GM12878 (cell line): ENCODE measurements at regions not wholly inside any gene's neighbourhood (a gene's known extent, or its start where the extent isn't known, plus 50 kb on each side); places are given as distances from the start of the nearest gene placed in this dataset.

Source experiments
- ATAC-seq: fragments of 200-7000 bp; cut with Tn5 transposase; 3 replicates; pipeline ENCODE4 v1.9.1; 2020; ENCODE audit warnings: mild to moderate bottlenecking, moderate library complexity
- BruUV-seq: library from RNA; stranded (reverse); fragments of 400-500 nt; replicated peaks from 2 replicates; lab custom pipeline; 2021; lab: Mats Ljungman, UMichigan
- CTCF ChIA-PET: fragments of 300-600 bp; sonication (Branson Sonifier 250); formaldehyde crosslinking; extraction: SDS; loops from one replicate; lab custom pipeline; 2021; ENCODE audit warnings: inconsistent platforms; lab: Yijun Ruan, JAX
- POLR2A ChIA-PET: fragments of 350-600 bp; formaldehyde crosslinking; extraction: SDS; loops from one replicate; lab custom pipeline; 2021; ENCODE audit warnings: inconsistent platforms; lab: Charles Lee
- RAD21 ChIA-PET: fragments of 300-600 bp; sonication (Branson Sonifier 250); formaldehyde crosslinking; loops from one replicate; lab custom pipeline; 2023; ENCODE audit warnings: antibody characterized with exemption; ENCODE audit not compliant: unreplicated experiment; lab: Charles Lee
- SMC1A ChIA-PET: fragments of 300-600 bp; sonication (Branson Sonifier 250); formaldehyde crosslinking; loops from one replicate; lab custom pipeline; 2023; ENCODE audit not compliant: unreplicated experiment, uncharacterized antibody; lab: Charles Lee
- DNase-seq: peaks from one replicate; pipeline ENCODE4 v3.0.0-alpha.2; 2011; ENCODE audit warnings: low read depth, low spot score
- FAIRE-seq: peaks from 3 replicates; lab custom pipeline; 2011; peaks lifted over from hg19 to GRCh38; lab: Jason Lieb, UNC
- H2AFZ ChIP-seq: 2 replicates; pipeline ENCODE4 v1.6.0; 2011; ENCODE audit warnings: low read depth, low read length, control low read depth; ENCODE audit not compliant: control insufficient read depth
- H3K27ac ChIP-seq: 2 replicates; pipeline ENCODE4 v1.5.1; 2011; ENCODE audit warnings: control low read depth; ENCODE audit not compliant: control insufficient read depth, insufficient read depth
- H3K27me3 ChIP-seq, 2 experiments: replicated peaks in 1 of 2; 2 replicates each; pipeline versions ENCODE4 v1.6.0 to v1.6.1; 2011; ENCODE audit warnings: low read length in 1 of 2; ENCODE audit not compliant: control insufficient read depth in 2 of 2, insufficient read depth in 2 of 2
- H3K36me3 ChIP-seq, 2 experiments: 2 replicates each; pipeline ENCODE4 v1.5.1; 2011; ENCODE audit warnings: low read length in 1 of 2; ENCODE audit not compliant: control insufficient read depth in 2 of 2, insufficient read depth in 2 of 2
- H3K4me1 ChIP-seq: 2 replicates; pipeline ENCODE4 v1.6.1; 2011; ENCODE audit warnings: mild to moderate bottlenecking, low read length, moderate library complexity, mixed read lengths; ENCODE audit not compliant: control insufficient read depth, insufficient read depth
- H3K4me2 ChIP-seq: 2 replicates; pipeline ENCODE4 v1.6.0; 2011; ENCODE audit warnings: control low read depth; ENCODE audit not compliant: control insufficient read depth, insufficient read depth
- H3K4me3 ChIP-seq: fragments of 200-600 bp; sonication (generic); 2 replicates; pipeline ENCODE4 v1.5.1; 2016
- H3K79me2 ChIP-seq: 2 replicates; pipeline ENCODE4 v1.6.0; 2011; ENCODE audit warnings: low read length; ENCODE audit not compliant: control insufficient read depth, insufficient read depth
- H3K9ac ChIP-seq: 2 replicates; pipeline ENCODE4 v1.8.0; 2011; ENCODE audit warnings: low read length, control low read depth, mixed read lengths; ENCODE audit not compliant: control insufficient read depth, insufficient read depth
- H3K9me3 ChIP-seq: replicated peaks from 3 replicates; pipeline ENCODE4 v1.5.1; 2011; ENCODE audit warnings: mild to moderate bottlenecking, low read length; ENCODE audit not compliant: control insufficient read depth, insufficient read depth
- H4K20me1 ChIP-seq: 2 replicates; pipeline ENCODE4 v1.6.0; 2011; ENCODE audit not compliant: control insufficient read depth, insufficient read depth
- BCL11A ChIP-seq: IDR thresholded peaks from 2 replicates; pipeline ENCODE4 v1.6.1; 2011; ENCODE audit warnings: low read depth, low read length
- CBFB ChIP-seq: IDR thresholded peaks from 2 replicates; pipeline ENCODE4 v1.6.1; 2016; ENCODE audit warnings: antibody characterized with exemption, low read depth
- HDGF ChIP-seq: fragments of 450-650 bp; IDR thresholded peaks from 2 replicates; pipeline ENCODE4 v1.6.1; 2016; ENCODE audit warnings: antibody characterized with exemption
- LARP7 ChIP-seq: fragments of 450-650 bp; IDR thresholded peaks from 2 replicates; pipeline ENCODE4 v1.6.1; 2017; ENCODE audit warnings: mild to moderate bottlenecking
- MYB ChIP-seq: fragments of 150-350 bp; IDR thresholded peaks from 2 replicates; pipeline ENCODE4 v1.6.1; 2014; ENCODE audit warnings: mild to moderate bottlenecking, low read depth, low read length, borderline replicate concordance
- PRDM15 ChIP-seq: fragments of 450-650 bp; formaldehyde crosslinking; IDR thresholded peaks from 2 replicates; pipeline ENCODE4 v1.4.0; 2020; ENCODE audit warnings: mild to moderate bottlenecking, moderate library complexity
- RFX5 ChIP-seq: IDR thresholded peaks from 2 replicates; pipeline ENCODE4 v1.6.1; 2011; ENCODE audit warnings: low read depth, low read length, improper control_type of control experiment
- RUNX3 ChIP-seq: IDR thresholded peaks from 2 replicates; pipeline ENCODE4 v1.6.1; 2012; ENCODE audit warnings: low read length, inconsistent platforms
- SKIL ChIP-seq: fragments of 450-650 bp; IDR thresholded peaks from 2 replicates; pipeline ENCODE4 v1.6.1; 2017; ENCODE audit warnings: mild to moderate bottlenecking, low read depth, inconsistent platforms; ENCODE audit not compliant: poor library complexity, severe bottlenecking
- SREBF1 ChIP-seq: IDR thresholded peaks from 2 replicates; pipeline ENCODE4 v1.6.1; 2012; ENCODE audit warnings: mild to moderate bottlenecking, low read length
- ZNF24 ChIP-seq: fragments of 450-650 bp; IDR thresholded peaks from 2 replicates; pipeline ENCODE4 v1.6.1; 2017; ENCODE audit warnings: antibody characterized with exemption, mild to moderate bottlenecking
- WGBS: methylation state at CpG from one replicate; pipeline ENCODE4 v1.1.6; 2016; ENCODE audit warnings: low lambda C conversion rate; ENCODE audit not compliant: insufficient replicate concordance, insufficient coverage; ENCODE audit errors: missing lambda C conversion rate; 5-methylcytosine and 5-hydroxymethylcytosine counted together
- in situ Hi-C: fragments of 300-500 bp; cut with MboI; formaldehyde crosslinking; loops from 9 replicates; pipeline ENCODE4 v1.14.3; 2018; ENCODE audit warnings: mixed read lengths
- intact Hi-C: fragments of 100-400 bp; cut with micrococcal nuclease; formaldehyde crosslinking; loops from one replicate; pipeline ENCODE4 v1.14.2; 2022; ENCODE audit not compliant: unreplicated experiment
- TF ChIP-seq, protein P1 (sequence below): fragments of 450-650 bp; IDR thresholded peaks from 2 replicates; pipeline ENCODE4 v1.6.1; 2017; ENCODE audit warnings: mild to moderate bottlenecking, moderate library complexity
- TF ChIP-seq, protein P2 (sequence below): fragments of 450-650 bp; conservative IDR thresholded peaks from 2 replicates; pipeline ENCODE4 v1.6.1; 2017; ENCODE audit warnings: mild to moderate bottlenecking, moderate library complexity

DNA sequence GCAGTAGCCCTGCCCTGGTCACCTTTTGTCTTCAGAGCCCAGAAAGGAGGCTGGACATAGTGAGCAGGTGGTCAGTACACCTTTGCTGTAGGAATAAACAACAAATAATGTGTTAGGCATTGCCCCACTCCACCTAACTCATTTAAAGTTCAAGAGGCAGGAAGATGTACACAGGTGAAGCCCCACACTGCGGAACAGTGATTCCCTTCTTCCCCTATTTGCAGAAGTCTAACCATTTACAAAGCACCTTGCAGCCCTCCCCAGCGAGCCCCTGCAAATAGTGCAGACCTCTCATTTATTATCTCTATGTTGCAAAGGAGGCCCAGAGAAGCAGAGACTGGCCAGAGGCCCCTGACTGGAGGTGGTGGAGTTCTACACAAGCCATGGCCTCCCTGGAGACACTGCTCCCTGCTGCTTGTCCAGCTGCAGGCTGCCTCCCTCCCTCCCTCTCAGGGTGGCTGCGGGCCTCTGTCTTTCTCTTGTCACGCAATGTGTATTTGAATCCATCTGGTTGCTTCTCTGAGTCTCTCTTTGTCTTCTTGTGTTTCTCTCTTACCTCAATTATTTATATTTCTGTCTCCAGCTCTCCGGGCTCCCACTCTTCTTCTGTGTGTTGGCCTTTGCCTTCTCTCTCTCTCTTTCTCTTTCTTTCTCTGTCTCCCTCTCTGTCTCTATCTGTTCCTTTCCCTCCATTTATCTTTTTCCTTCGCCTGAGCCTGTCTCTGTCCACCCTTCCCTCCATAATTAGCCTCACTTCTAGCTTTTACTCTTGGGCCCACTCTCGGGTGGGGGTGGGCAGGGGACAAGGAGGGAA lies 59.1 kb upstream of the PRDM11 start:
- Histone ChIP-seq H3K27me3 (peaks cover 0 to 2% of the 10 kb centered on the region in 2 experiments; a peak in 3 of 4 replicates), H3K9me3 (no peaks in the 10 kb centered on the region), H3K27ac (no peak overlapping the region), H3K9ac (no peak overlapping the region), H3K79me2 (no peaks in the 10 kb centered on the region), H4K20me1 (no peaks in the 10 kb centered on the region), H3K4me1 (peaks cover 3% of the 10 kb centered on the region; the same call in 1 of the 2 replicates), H3K36me3 (no peaks in the 10 kb centered on the region), H3K4me2 (no peak overlapping the region), H3K4me3 (no peak overlapping the region), H2AFZ (no peak overlapping the region)
- in situ Hi-C loops (no loop called here), intact Hi-C loops (no loop called here)
- RAD21 ChIA-PET, result no interaction called here
- FAIRE-seq (no peak), DNase-seq (no peak), ATAC-seq (no peak)
- SMC1A ChIA-PET, result no interaction called here
- 13% methylated on average over 6 of the region's 7 CpGs for WGBS
- no TSS peak for BruUV-seq
- POLR2A ChIA-PET, result no interaction called here
- CTCF ChIA-PET, result no interaction called here
- no peak for TF ChIP-seq RFX5
- no peak for TF ChIP-seq SKIL
- TF ChIP-seq PRDM15 (CRISPR knock-in tag), result no peak
- TF ChIP-seq, protein P1, sequence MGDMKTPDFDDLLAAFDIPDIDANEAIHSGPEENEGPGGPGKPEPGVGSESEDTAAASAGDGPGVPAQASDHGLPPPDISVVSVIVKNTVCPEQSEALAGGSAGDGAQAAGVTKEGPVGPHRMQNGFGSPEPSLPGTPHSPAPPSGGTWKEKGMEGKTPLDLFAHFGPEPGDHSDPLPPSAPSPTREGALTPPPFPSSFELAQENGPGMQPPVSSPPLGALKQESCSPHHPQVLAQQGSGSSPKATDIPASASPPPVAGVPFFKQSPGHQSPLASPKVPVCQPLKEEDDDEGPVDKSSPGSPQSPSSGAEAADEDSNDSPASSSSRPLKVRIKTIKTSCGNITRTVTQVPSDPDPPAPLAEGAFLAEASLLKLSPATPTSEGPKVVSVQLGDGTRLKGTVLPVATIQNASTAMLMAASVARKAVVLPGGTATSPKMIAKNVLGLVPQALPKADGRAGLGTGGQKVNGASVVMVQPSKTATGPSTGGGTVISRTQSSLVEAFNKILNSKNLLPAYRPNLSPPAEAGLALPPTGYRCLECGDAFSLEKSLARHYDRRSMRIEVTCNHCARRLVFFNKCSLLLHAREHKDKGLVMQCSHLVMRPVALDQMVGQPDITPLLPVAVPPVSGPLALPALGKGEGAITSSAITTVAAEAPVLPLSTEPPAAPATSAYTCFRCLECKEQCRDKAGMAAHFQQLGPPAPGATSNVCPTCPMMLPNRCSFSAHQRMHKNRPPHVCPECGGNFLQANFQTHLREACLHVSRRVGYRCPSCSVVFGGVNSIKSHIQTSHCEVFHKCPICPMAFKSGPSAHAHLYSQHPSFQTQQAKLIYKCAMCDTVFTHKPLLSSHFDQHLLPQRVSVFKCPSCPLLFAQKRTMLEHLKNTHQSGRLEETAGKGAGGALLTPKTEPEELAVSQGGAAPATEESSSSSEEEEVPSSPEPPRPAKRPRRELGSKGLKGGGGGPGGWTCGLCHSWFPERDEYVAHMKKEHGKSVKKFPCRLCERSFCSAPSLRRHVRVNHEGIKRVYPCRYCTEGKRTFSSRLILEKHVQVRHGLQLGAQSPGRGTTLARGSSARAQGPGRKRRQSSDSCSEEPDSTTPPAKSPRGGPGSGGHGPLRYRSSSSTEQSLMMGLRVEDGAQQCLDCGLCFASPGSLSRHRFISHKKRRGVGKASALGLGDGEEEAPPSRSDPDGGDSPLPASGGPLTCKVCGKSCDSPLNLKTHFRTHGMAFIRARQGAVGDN, result no peak
- TF ChIP-seq MYB, result no peak
- no peak for TF ChIP-seq CBFB
- TF ChIP-seq HDGF, result no peak
- TF ChIP-seq ZNF24, result no peak
- no peak for TF ChIP-seq BCL11A
- TF ChIP-seq, protein P2, sequence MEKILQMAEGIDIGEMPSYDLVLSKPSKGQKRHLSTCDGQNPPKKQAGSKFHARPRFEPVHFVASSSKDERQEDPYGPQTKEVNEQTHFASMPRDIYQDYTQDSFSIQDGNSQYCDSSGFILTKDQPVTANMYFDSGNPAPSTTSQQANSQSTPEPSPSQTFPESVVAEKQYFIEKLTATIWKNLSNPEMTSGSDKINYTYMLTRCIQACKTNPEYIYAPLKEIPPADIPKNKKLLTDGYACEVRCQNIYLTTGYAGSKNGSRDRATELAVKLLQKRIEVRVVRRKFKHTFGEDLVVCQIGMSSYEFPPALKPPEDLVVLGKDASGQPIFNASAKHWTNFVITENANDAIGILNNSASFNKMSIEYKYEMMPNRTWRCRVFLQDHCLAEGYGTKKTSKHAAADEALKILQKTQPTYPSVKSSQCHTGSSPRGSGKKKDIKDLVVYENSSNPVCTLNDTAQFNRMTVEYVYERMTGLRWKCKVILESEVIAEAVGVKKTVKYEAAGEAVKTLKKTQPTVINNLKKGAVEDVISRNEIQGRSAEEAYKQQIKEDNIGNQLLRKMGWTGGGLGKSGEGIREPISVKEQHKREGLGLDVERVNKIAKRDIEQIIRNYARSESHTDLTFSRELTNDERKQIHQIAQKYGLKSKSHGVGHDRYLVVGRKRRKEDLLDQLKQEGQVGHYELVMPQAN, result no peak
- TF ChIP-seq SREBF1, result no peak
- no peak for TF ChIP-seq LARP7
- TF ChIP-seq RUNX3, result no peak
